ENCODE measurements at regions not wholly inside any gene's neighbourhood (a gene's known extent, or its start where the extent isn't known, plus 50 kb on each side); places are given as distances from the start of the nearest gene placed in this dataset.

DNA sequence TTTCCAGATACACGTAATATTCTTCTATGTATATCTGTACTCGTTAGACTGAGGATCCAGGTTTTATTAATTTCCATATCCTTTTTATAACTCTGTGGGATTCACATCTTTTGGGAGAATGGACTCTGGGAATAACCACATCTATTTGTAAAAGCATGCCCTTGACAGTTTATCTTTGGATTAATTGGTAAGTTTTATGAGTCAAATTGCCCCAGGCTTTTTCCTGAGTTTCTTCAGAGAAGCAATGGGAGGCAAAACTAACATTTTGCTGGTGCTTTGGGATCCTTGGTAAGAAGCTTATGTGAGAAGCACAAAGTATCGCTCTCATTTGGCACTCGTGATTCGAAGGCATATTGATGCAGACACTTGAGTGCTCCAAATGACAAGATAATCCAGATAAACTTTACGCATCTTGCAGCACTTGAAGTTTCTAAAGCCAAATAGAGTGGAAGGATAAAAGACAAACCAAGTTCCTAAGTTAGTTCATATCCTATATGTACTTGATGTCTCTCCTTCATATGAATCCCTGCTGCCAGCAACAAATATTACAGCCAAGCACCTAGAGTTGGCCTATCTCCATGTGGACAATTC, 324.7 kb downstream of the TLE4 start:
- TF ChIP-seq CTCF (IDR thresholded peaks at IDR 0.05) (no peak), POLR2A (IDR thresholded peaks at IDR 0.05) (no peak)
